Hematopoietic multipotent progenitor cell treated with erythropoietin and hydrocortisone succinate and interleukin-3 and kit ligand, for 4 days (in vitro differentiated cells): ENCODE measurements at regions not wholly inside any gene's neighbourhood (a gene's known extent, or its start where the extent isn't known, plus 50 kb on each side); places are given as distances from the start of the nearest gene placed in this dataset.

Experiments used
- DNase-seq: peaks from one replicate; pipeline ENCODE4 v3.0.0-alpha.2; 2015

- DNase-seq, result no peak
Measured at GRCh38 chr16:54466233-54466632, 179.6 kb upstream of the IRX3 start.

GRCh38 chr16:54465063-54465462 is 178.5 kb upstream of the IRX3 start:
- DNase-seq, result no peak

- no peak for DNase-seq
Measured at GRCh38 chr16:54462771-54463170, 176.2 kb upstream of the IRX3 start.

GRCh38 chr16:54462151-54462651 is 175.6 kb upstream of the IRX3 start:
- no peak for DNase-seq

GRCh38 chr16:54460263-54460860 is 173.8 kb upstream of the IRX3 start:
- DNase-seq, result no peak

GRCh38 chr16:54459509-54460262 is 173.1 kb upstream of the IRX3 start:
- no peak for DNase-seq

GRCh38 chr16:54458923-54459322 is 172.3 kb upstream of the IRX3 start:
- DNase-seq, result no peak

GRCh38 chr16:54456291-54456690 is 169.7 kb upstream of the IRX3 start:
- no peak for DNase-seq

- no peak for DNase-seq
Measured at GRCh38 chr16:54455030-54455725, 168.6 kb upstream of the IRX3 start.

- DNase-seq, result peak; percentile 3
Measured at GRCh38 chr16:54454616-54455015, 168.0 kb upstream of the IRX3 start.

GRCh38 chr16:54453871-54454270 is 167.3 kb upstream of the IRX3 start:
- DNase-seq, result no peak

GRCh38 chr16:54447576-54448440 is 161.2 kb upstream of the IRX3 start:
- peak; percentile 63 for DNase-seq

- no peak for DNase-seq
Measured at GRCh38 chr16:54446639-54447038, 160.1 kb upstream of the IRX3 start.

- peak; percentile 31 for DNase-seq
Measured at GRCh38 chr16:54444851-54445458, 158.4 kb upstream of the IRX3 start.

GRCh38 chr16:54443839-54444238 is 157.3 kb upstream of the IRX3 start:
- DNase-seq, result no peak

- DNase-seq, result no peak
Measured at GRCh38 chr16:54443352-54443751, 156.8 kb upstream of the IRX3 start.

- DNase-seq, result no peak
Measured at GRCh38 chr16:54442864-54443263, 156.3 kb upstream of the IRX3 start.

GRCh38 chr16:54438469-54438868 is 151.9 kb upstream of the IRX3 start:
- DNase-seq, result no peak

GRCh38 chr16:54437921-54438320 is 151.3 kb upstream of the IRX3 start:
- no peak for DNase-seq

- DNase-seq, result no peak
Measured at GRCh38 chr16:54437401-54437800, 150.8 kb upstream of the IRX3 start.

GRCh38 chr16:54436346-54436745 is 149.8 kb upstream of the IRX3 start:
- no peak for DNase-seq

GRCh38 chr16:54434859-54435258 is 148.3 kb upstream of the IRX3 start:
- DNase-seq, result no peak

- DNase-seq, result no peak
Measured at GRCh38 chr16:54432897-54433229, 146.3 kb upstream of the IRX3 start.
